ENCODE measurements at regions not wholly inside any gene's neighbourhood (a gene's known extent, or its start where the extent isn't known, plus 50 kb on each side); places are given as distances from the start of the nearest gene placed in this dataset.
"Not testable (repeated sequence)": the region's sequence is repeated elsewhere in the genome, so short reads cannot be mapped to it uniquely, and the experiment has no call there.

DNA sequence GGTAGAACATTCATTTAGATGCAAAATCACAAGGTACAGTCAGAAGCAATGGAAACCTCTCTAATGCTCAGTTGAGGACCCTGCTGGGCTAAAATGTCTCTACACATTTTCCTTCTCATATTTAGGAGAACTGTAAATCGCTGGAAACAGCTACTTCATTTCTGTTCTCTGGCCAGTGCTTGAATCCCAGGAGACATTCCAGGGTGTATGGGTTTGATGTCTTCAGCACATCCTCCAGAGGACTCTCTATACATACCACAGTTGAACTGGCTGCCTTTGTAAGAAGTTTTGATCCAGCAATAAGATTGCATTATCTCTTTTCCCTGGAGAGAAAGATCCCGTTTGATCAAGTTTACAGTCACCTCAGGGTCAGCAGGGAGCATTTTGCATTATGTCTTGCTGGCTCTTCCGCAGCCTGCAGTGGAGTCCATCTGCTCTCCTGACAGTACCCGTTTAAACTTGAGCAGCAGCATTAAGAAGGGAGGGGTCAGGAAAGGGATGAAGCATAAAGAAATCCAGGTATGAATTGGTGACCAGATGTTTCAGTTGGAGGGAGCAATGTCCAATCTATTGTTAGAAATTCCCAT is 676.0 kb downstream of the EPHA3 start:
- DNase-seq = peak; percentile 39

DNA sequence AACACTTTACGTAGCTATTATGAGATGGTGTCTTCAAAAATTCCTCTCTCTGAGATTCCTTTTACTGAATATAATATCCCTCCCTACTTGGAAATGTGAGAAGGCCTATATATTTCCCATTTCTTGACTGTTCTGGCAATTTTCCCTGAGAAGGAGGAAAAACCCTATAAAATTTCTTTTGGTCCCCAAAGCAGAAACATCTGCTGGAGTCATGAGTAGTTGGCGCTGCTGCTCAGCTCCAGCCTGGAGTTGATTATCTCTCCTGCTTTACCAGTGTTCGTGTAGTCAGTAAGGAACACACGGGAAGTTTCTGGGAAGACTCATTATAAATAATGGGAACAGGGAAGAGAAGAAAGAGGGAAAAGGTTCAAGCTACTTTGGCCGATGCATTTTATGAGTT is 680.1 kb downstream of the EPHA3 start:
- peak; percentile 79 for DNase-seq

DNA sequence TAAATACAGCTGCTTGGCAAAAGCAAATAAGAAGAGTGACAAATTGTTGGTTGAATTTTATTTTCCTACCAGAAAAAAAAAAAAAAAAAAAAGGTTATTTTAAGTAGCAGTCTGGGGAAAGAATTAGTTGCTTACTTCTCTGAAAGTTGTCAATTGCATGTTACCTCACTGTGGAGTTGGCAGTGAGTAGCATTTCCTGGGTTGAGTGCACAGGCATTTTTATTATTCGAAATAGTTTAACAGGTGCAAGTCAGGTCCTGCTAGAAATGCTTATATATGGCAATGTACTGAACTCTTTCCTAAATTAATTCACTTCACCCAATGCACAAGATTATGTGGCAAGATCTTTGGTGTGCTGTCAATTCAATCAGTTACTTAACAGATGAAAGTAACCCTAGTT is 680.6 kb downstream of the EPHA3 start:
- DNase-seq = peak; percentile 29

DNA sequence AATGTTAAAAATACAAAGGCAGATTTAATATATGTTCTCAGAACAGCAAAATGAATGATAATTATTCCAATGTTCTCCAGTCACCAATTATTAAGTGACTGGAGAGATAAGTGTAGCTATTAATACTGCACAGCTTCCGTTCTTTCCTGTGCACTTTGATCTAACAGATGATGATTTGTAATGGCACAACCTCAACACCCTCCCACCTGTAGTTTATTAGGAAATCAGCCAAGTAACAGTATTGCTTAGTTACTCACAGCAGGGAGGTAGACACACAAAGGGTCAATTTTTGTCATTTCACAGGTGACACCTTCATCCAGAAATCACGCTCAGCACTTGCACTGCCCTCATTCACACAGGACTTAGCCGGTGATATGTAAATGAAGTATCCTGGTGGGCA is 688.1 kb downstream of the EPHA3 start:
- peak; percentile 20 for DNase-seq

DNA sequence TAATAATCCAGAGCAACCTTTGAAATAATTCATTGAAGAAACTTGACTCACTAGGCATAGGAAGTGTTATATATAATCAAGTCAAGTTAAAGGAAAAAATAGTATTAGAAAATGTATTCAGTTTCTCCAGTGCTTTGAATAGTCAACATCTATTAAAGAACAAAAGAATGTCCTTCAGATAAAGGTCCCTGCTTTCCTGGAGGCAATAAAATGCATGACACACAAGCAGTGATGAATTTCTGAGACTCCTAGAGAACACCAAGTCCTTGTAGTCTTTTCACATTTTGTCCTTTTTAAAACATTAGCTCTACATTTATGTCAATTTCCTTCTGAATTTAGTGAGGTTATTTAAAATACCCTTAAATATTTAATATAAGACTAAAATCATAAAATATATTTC is 695.5 kb downstream of the EPHA3 start:
- DNase-seq = no peak

DNA sequence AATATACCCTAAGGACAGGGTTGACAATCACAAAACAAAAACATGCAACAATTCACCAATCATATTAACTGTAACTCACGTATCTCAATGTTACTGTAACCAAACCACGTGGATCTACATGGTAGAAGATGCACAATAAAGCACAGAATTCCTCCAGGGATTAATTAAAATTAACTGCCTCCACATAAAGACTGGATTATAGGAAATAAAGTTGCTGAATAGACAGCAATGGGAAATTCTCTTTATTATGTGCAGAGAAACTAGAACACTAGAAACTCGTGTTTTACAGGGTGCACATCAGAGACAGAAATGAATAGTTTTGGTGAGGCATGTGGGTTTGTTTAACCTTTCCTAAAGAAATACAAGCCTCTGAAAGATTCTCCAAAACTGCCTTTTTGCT is 696.3 kb downstream of the EPHA3 start:
- DNase-seq = no peak

DNA sequence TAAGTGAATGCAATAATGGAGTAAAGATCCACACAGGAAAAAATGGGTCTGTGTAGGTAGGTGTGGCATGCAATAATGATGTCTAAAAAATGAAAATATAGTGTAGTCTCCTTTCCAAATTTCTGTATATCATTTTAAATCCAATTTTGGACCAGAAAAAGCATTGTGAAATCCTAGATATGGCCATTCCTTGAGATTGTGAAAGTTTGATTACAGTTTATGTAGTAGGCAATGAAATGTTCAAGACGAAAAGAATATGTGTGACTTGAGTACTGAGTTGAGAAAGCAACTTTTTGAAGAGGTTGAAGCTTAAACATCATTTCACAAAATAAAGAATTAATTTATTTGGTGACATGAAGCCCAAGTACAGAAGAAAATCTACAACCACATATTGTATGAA is 698.7 kb downstream of the EPHA3 start:
- DNase-seq = no peak

DNA sequence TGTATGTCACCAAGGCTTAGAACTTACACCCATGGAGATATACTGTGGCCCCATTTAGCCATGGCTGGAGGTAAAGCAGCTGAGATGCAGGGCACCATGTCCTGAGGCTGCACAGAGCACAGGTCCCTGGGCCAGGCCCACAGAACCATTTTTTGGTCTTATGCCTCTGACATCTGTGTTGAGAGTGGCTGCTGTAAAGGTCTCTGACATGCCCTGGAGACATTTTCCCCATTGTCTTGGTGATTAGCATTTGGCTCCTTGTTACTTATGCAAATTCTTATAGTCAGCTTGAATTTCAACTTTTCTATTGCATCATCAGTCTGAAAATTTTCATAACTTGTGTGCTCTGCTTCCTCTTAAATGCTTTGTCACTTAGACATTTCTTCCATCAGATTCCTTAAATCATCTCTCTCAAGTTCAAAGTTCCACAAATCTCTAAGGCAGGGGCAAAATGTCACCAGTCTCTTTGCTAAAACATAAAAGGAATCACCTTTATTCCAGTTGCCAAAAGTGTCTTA is 701.3 kb downstream of the EPHA3 start:
- no peak for DNase-seq

DNA sequence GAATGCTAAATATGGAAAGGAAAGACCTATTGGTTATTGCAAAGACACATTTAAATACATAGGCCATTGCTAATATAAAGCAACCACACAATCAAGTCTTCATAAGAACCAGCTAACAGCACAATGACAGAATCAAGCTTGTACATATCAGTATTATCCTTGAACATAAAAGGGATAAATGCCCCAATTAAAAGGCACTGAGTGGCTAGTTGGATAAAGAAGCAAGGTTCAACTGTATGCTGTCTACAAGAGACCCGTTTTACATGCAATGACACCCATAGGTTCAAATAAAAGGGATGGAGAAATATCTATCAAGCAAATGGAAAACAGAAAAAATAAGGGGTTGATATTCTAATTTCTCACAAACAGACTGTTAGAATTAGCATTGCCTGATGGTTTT is 706.1 kb downstream of the EPHA3 start:
- DNase-seq = no peak

DNA sequence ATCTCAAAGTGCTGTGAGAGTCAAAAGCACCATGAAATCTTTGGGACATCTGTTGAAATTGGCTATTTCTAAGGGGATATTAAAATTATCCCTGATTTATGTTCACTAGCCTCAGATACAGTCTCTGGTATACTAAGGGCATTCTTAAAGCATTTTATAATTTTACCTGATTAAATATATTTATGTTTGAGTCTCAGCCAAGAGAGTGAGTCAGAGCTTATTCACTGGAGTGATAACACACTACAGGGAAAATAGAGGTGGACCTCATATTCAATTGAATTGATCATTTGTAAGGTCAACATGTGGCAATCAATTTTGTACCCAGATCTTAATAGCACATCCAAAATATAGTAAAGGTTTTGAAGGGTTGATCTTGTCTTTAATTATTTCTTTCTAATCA is 733.6 kb downstream of the EPHA3 start:
- DNase-seq = no peak

DNA sequence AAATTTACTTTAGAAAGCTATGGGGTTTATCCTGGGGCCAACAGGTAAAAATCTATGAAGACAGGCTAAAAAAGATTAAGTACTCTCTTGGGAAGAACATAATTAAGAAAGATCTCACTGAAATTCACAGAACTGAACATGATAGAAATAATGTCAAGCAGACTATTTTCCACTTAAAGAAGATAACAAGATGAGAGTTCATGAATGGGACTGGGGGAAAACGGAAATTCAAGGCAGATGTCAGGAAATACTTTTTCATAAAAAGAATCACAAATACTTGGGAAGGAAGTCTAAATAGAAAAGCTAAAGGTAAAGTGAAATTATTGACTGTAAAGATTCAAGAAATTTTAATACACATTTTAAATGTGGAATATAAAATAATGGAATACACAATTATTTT is 737.6 kb downstream of the EPHA3 start:
- no peak for DNase-seq

DNA sequence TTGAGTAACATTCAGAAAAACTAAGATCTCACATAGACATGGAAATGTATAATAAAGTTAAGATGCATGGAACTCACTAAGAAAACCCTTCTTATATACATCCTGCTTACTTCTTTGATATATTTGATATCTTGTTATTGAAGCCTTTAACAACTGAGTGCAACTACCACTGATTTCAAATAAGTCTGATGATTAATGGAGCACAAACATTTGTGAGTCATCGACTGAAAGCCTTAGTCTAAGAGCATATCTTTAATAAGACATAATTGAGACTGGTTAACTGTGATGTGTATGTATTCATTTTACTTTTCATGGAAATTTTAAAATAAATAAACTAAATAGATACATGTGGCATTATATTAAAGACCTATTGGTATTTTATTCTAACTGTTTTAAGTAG is 740.5 kb downstream of the EPHA3 start:
- DNase-seq = no peak

DNA sequence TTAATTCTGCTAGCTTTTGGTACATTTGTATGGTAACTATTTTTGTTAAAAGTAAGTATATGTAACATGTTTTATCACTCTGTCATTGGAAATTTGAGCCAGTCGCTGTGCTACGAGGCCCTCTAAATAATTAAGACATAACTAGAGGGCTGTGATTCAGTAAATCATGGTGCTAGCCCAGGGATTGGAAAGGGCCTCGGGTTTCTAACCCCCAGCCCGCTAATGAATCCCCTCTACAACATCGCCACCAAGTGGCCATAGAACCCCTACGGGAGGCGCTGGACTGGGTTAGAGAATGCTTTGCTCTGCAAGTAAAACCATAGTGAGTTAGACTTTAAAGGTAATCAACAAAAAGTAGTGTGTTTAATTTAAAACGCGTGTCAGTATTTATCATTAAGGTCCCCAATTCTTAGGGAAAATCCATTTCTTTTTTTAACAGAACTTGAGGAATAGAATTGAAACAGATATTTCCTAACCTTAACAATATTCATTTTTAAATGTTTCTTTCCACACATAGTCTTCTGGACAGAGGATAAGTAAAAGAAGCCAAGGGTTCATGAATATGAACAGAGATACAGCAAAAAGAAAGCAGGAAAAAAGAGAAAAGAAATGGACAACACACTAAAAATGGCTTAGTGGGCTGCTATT is 744.7 kb downstream of the EPHA3 start:
- DNase-seq = peak; percentile 89

DNA sequence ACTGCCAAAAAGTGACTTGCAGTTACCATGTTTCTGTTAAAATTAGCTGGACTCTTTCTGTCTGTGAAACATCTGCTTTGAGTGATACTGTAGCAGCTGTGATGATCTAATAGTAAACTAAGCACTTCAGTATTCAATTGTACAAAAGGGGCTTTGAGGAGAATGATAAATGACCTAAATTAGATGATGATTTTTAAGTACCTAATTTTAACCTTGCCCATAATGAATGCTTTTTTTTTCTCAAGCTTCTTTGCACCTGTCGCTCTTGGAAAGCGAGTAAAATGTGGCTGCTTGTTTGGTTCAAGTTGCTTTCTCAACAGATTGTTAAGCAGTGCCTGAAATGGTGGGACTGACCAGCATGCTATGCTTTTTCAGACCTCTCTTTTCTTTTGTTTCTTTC is 752.3 kb downstream of the EPHA3 start:
- peak; percentile 48 for DNase-seq

DNA sequence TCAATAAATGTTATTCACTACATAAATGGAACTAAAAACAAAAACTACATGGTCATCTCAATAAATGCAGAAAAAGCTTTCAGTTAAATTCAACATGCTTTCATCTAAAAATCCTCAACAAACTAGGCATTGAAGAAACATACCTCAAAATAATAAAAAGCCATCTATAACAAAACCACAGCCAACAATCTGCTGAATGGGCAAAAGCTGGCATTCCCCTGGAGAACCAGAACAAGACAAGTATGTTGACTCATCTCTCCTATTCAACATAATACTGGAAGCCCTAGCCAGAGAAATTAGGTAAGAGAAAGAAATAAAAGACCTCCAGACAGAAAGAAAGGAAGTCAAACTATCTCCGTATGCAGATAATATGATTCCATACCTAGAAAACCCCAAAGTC is 759.9 kb downstream of the EPHA3 start:
- no peak for DNase-seq

DNA sequence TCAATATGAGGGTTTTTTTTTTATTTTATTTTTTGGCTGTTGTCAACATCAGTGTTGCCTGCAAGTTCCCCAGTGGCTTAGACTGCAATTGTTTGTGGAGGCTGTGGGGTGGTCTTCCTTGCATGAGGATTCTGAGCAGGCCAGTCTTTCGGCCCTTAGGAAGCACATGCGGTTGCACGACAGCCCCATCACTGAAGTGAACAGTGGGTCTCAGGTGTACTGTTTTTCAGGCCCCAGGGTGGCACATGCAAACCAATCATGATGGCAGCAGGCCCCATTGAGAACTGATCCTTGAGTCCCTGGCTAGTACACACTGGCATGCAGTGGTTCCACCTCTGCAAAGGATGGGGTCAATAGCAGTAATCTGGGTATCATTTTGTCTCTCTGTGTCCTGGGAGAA is 768.7 kb downstream of the EPHA3 start:
- DNase-seq = no peak

DNA sequence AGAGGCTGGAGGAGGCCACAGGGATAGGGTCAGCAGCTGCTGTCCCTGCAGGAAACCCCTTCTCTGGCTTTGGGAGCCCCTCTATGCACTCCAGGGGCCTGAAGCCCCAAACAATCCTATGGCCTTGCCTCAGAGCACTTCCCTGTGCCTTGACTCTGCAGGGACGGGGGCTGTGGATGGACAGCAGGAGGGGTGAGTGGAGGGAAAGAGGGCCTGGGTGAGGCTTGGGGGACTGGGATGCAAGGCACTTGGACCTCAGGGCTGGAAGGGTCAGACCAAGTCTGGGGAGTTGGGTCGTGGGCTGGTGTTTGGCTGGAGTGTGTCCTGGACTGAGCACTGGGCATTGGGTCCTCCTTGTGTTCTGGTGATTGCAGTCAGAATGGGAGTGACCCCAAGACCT is 769.8 kb downstream of the EPHA3 start:
- no peak for DNase-seq

DNA sequence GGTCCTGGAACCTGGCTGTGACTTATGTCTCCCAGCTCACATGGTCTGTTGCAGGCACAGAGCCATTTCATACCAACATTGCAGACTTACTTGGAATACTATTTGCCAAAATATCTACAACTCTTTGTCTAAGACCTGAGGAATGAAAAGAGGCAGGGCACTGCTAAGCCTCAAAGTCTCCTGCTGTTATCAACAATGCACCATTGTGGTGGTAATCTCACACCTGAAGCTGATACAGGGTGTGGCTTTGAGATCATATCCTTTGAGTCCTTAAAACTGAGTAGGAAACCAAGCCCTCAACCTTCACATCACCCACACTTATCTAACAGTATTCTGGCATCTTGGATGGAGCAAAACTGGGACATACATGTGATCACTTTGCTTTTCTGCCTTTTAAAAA is 782.0 kb downstream of the EPHA3 start:
- no peak for DNase-seq

DNA sequence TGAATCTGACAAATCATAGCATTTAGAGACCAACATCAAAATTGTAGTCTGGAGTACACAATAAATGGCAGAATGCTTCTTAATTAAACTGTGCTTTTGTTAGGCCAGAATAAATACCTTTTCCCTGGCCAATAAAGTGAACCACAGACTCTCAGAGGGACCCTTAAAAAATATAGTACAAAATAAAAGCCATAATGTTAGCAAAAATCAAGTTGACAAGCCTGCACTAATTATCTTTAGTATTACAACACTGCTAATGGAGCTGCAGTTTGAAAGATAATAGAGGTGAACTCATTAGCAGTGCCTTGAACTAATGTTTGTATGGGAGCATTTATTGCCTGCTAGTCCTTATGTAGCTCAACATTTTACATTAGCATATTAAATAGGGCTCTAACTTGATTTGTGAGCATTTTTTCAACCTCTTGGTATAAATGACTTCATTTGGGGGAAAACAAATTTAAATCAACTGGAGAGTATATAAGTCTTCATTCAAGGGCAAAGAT is 801.3 kb downstream of the EPHA3 start:
- peak; percentile 63 for DNase-seq

DNA sequence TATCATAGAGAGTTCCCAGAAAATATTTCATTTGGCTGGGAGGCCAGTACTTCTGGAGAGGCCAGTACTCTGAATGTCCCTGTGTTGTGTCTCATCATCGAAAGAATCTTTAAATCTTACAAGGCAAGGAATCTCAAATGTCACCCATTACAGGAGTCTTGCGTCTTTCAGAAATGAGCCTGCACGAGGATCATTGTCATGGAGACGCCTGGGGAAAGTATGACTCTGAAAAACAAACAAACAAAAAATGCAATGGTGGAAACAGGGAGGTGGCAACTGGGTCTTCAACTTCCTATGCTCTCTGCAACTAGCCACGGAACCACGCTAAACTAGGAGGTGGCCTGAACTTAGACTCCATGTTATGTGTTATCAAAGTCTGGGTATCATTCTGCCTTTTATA is 804.6 kb downstream of the EPHA3 start:
- no peak for DNase-seq

DNA sequence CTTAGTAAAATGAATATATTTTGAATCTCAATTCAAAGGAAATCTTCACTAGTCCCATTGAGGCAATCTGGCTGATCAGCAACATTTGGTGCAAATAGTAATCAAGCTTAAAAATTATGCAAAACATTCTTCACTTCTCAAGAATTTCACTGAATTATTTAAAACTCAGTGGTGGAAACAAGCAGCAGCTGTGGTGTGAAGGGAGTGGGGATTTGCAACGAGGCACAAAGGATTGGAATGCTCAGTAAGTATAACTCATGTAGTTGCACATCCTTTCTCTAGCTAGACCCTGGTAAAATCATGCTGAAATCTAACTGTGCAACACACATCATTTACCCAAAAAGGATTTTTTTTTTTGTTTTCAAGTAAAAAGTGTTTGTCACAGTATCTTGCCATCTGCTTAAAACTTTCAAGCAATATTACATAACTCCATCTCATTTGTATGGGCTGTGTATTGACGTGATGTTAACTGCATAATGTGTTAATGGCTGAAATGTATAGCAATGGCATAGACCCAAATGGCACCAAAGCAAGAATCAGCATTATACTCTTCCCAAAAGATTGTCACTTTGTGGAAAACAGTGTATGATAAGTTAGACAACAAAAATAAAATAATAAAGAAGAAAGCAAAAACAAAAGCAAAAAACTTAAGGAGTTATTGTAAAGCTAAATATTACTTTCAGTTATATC is 816.6 kb downstream of the EPHA3 start:
- DNase-seq = no peak

DNA sequence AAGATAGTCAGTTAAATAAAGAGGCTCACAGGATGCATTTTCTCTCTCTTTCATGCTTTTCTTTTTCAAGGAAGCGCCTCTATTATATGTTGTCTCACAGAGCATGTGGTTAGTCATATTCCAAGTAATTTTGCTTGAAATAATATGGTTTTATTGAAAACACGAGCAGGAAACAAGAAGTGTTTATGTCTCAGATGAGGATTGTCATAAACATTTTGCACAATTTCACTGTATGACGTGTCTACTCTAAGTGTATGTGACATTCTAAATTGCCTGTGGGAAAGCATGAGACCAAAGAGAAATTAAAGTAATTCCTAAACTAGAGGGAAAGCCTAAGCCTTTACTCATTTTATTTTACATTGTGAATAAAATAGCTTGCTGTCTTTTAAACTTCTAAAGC is 818.6 kb downstream of the EPHA3 start:
- DNase-seq = peak; percentile 54

DNA sequence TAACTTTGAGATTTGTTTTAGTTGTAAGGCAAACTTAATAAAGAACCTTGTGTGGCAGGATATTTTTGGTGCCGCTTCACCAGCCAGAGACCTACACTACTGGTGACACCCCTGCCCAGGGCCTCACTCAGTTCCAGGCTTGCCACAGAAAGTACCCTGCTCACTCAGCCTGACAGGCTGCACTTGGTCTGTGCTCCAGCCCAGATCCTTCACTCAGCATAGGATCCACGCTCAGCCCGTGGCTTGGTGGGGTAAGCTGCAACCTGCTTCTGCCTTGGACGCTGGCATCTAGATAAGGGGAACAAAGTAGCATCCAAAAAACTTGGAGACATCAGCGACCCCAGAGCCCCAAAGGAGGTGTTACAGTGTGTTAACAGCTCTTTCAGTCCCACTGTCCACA is 825.5 kb downstream of the EPHA3 start:
- no peak for DNase-seq

DNA sequence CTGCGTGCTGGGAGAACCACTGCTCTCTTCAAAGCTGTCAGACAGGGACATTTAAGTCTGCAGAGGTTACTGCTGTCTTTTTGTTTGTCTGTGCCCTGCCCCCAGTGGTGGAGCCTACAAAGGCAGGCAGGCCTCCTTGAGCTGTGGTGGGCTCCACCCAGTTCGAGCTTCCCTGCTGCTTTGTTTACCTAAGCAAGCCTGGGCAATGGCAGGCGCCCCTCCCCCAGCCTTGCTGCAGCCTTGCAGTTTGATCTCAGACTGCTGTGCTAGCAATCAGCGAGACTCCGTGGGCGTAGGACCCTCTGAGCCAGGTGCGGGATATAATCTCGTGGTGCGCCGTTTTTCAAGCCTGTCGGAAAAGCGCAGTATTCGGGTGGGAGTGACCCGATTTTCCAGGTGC is 837.0 kb downstream of the EPHA3 start:
- DNase-seq = not testable (repeated sequence)
